ENCODE measurements at regions not wholly inside any gene's neighbourhood (a gene's known extent, or its start where the extent isn't known, plus 50 kb on each side); places are given as distances from the start of the nearest gene placed in this dataset.
"Not testable (repeated sequence)": the region's sequence is repeated elsewhere in the genome, so short reads cannot be mapped to it uniquely, and the experiment has no call there.

- DNase-seq: no peak
Observed at GRCh38 chrX:115972717-115973116, 197.8 kb upstream of the AGTR2 start.

DNA sequence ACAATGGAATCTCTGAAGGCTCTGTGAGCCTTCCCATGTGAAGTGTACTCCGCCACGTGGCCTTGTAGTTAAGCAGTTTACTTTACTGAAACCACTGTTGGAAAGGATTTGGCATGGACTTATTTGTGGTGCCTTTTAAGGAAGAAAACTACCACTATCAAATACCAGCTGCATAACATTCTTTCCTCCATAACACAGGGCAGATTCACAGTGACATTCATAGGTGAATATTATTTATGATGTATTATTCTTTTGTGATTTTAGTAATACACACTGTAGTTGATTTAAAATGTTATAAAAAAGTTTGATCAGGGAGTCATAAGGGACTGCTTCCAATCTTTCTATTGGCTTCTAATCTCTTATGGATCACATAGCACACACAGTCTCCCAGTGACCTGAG is 192.5 kb upstream of the AGTR2 start:
- DNase-seq: no peak

DNA sequence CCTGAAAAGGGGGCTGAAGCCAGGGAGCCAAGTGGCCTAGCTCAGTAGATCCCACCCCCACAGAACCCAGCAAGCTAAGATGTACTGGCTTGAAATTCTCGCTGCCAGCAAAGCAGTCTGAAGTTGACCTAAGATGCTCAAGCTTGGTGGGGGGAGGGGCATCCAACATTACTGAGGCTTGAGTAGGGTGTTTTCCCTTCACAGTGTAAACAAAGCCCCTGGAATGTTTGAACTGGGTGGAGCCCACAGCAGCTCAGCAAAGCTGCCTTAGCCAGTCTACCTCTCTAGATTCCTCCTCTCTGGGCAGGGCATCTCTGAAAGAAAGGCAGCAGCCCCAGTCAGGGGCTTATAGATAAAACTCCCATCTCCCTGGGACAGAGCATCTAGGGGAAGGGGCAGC is 187.4 kb upstream of the AGTR2 start:
- not testable (repeated sequence) for DNase-seq

- DNase-seq: not testable (repeated sequence)
Observed at GRCh38 chrX:115987464-115987863, 183.1 kb upstream of the AGTR2 start.

DNA sequence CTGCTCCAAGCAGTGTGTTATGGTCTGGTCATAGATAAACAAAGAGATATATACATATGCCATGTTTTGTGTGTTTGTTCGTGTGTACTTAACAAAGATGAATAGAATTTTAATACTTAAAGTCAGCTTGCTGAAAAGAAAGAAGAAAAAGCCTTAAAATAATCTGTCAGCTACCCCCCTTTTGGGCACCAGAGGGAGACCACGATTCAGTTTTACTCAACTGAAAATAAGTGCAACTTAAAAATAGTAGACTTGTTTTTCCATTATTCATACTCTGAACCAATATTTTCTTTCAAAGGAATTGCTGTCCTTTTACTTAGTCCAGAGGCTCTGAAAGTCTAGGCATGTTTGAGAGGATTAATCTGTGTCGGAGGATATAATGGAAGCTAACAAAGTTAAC is 181.7 kb upstream of the AGTR2 start:
- no peak for DNase-seq

DNA sequence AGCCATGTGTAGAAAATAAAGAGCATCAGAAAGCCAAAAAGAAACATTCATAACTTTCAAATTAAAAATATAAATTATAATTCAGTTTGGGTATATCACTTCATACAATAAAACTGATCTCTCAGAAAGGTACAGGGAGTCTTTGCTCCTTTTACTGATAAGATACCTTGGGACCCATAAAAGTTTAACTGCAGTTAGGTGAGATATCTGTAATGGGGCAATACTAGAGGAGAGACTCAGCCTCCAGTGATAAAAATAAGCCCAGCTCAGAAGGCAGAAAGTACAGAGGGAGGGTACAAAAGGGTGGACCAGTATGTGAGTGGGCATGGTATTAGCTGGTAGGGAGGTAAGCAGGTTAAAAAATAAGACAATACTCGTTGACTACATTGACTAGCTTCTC is 180.9 kb upstream of the AGTR2 start:
- DNase-seq: no peak

DNA sequence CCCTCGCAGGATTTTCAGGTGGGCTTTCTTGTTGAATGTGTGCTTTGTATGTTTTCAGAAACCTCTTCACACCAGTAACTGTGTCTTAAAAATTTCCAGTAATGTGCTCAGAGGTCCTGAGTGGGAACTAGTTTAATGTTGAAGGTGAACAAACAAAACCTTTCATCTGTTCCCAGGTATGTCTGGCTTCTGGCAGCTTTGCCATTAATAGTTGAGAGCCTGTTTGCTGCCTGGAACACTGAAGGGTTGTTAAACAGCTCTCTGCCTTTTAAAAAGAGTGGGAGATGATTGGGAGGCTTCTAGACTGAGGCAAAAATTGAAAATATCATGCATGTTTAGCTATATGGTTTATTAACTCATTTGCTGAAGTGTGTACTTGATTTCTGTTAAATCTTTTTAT is 161.2 kb upstream of the AGTR2 start:
- DNase-seq: no peak

GRCh38 chrX:116009861-116010710 is 160.5 kb upstream of the AGTR2 start:
- no peak for DNase-seq

- DNase-seq: no peak
Observed at GRCh38 chrX:116010939-116011338, 159.6 kb upstream of the AGTR2 start.

GRCh38 chrX:116031331-116031730 is 139.2 kb upstream of the AGTR2 start:
- DNase-seq: no peak

Measured in activated naive CD4-positive, alpha-beta T cell (primary cell).